Right lobe of liver (tissue), 4 donors: ENCODE measurements at regions not wholly inside any gene's neighbourhood (a gene's known extent, or its start where the extent isn't known, plus 50 kb on each side); places are given as distances from the start of the nearest gene placed in this dataset.

Source experiments
- CTCF ChIP-seq, 4 donors: fragments of 200-600 bp in 3 of 4; fragments of 450-650 bp in 1 of 4; IDR thresholded peaks; one replicate each; pipeline versions ENCODE4 v1.5.1 to v1.8.0; 2016 to 2022; ENCODE audit warnings: antibody characterized with exemption in 4 of 4, mild to moderate bottlenecking in 2 of 4
- POLR2A ChIP-seq: fragments of 450-650 bp; IDR thresholded peaks from one replicate; pipeline ENCODE4 v1.6.1; 2017; ENCODE audit warnings: antibody characterized with exemption, mild to moderate bottlenecking
- donor health status: DM: no; HTN: no; CAD: no.
- donor health status: DM: no; HTN: no; CAD: no.
- donor health status: DM: no; HTN: yes; CAD: no.

GRCh38 chr18:78041218-78041617, 791.6 kb downstream of the GALR1 start:
- TF ChIP-seq CTCF (IDR thresholded peaks at IDR 0.05) (no peak), POLR2A (no peak)
